ENCODE measurements at regions not wholly inside any gene's neighbourhood (a gene's known extent, or its start where the extent isn't known, plus 50 kb on each side); places are given as distances from the start of the nearest gene placed in this dataset.

DNA sequence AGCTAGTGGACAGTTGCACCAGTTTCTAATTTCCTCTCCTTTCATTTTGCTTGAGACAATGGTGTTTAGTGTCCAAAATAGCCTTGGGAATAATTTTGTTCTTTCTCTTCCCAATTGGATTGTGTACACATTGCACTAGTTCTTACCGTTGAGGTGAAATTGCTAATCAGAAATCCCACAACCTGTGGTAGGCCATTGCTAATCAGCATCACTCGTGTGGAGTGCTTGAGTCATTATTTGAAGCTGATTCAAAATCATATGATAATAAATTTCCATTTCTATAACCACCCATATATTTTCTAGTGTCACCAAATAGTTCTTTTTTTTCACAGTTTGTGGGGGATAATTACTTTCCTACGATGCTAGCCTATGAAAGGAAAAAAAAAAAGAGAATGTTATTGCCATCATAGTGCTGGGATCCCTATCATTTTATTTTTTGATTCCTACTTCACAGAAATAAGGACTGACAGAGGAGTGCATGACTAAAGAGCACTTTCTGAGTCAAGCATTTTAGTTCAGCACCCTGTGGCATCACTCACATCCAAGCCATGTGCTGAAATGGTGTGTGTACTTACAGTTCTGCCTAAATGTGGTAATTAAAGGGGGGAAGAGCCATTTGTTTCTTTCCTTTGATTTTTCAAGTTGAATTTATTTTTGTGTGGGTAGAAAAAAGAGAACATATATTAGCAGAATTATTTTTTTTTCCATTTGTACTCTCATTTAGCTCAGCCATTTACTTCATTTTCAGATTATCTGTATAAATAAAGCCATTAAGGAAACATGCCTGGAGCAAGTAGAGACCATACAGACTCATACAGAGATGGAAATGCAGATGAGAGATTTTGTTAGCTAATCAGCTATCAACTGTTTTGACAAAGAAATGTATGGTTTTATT is 108.0 kb upstream of the MEIS2 start:
- TF ChIP-seq CTCF (conservative IDR thresholded peaks at IDR 0.05; ENCODE audit: low read depth, low read length): no peak
- DNase-seq (ENCODE audit: low read depth): no peak
- H3K4me3 ChIP-seq (ENCODE audit: low read depth, low read length): no peak overlapping the region

- H3K4me3 ChIP-seq (ENCODE audit: low read depth, low read length): no peak overlapping the region
- no peak for TF ChIP-seq CTCF (conservative IDR thresholded peaks at IDR 0.05; ENCODE audit: low read depth, low read length)
- no peak for DNase-seq (ENCODE audit: low read depth)
Measured at GRCh38 chr15:37209041-37209363, 108.7 kb upstream of the MEIS2 start.

GRCh38 chr15:37217567-37217966 is 117.2 kb upstream of the MEIS2 start:
- H3K4me3 ChIP-seq (ENCODE audit: low read depth, low read length): no peak overlapping the region
- no peak for DNase-seq (ENCODE audit: low read depth)
- no peak for TF ChIP-seq CTCF (conservative IDR thresholded peaks at IDR 0.05; ENCODE audit: low read depth, low read length)

DNA sequence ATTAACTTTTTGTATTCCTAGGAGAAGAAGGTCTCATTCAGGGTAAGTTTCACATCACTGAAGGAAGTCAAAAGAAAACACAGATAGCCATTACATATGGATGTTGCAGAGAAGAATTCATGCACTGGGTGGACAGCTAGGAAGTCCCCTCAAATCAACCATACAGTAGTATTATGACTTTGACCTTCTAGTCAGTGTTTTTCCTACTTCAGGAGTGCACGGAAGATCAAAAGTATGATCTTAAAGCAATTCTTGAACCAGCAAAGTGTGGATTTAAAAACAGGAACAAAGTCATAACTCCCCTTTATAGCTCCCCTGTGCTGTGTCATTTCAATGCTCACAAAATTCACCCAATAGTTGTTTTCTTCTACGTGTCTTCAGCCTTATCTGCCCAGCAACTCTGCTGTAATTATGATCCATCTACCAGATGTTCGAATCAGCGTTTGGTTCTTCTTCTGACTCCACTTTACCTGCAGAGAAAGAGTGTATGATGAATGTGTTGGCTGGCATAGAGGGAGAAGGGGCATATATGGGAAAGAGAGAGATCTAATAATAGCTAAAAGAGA is 118.1 kb upstream of the MEIS2 start:
- TF ChIP-seq CTCF (conservative IDR thresholded peaks at IDR 0.05; ENCODE audit: low read depth, low read length): no peak
- H3K4me3 ChIP-seq (ENCODE audit: low read depth, low read length): no peak overlapping the region
- no peak for DNase-seq (ENCODE audit: low read depth)

DNA sequence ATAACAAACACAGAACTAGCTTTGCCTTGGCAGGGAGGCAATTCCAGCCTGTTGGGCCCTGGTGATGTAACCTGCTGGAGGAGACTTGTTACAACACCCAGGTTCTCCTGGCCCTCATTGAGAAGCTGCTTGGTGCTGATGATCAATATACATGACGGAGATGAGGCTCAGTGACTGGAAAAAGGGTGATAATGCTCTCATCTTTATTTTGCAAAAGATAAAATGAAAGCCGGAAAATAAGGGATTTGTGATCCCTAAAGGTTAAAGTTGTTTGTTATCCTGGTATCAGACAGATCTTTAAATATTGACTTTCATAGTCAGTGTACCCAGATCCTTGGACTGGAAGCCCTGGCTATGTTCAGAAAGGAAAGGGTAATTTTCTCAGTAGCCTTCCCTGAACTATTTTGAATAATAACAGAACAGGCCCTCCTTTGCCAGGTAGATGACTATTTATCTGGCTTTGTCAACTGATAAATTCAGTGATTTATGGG is 118.9 kb upstream of the MEIS2 start:
- no peak for TF ChIP-seq CTCF (conservative IDR thresholded peaks at IDR 0.05; ENCODE audit: low read depth, low read length)
- DNase-seq (ENCODE audit: low read depth): no peak
- H3K4me3 ChIP-seq (ENCODE audit: low read depth, low read length): no peak overlapping the region

- no peak for TF ChIP-seq CTCF (conservative IDR thresholded peaks at IDR 0.05; ENCODE audit: low read depth, low read length)
- no peak for DNase-seq (ENCODE audit: low read depth)
- no peak overlapping the region for H3K4me3 ChIP-seq (ENCODE audit: low read depth, low read length)
Measured at GRCh38 chr15:37220949-37221670, 120.8 kb upstream of the MEIS2 start.

Data from choroid plexus epithelial cell (primary cell).